ENCODE measurements at regions not wholly inside any gene's neighbourhood (a gene's known extent, or its start where the extent isn't known, plus 50 kb on each side); places are given as distances from the start of the nearest gene placed in this dataset.

- DNase-seq (ENCODE audit: low spot score), result no peak
- in situ Hi-C loops (cut with HindIII; ENCODE audit: low sequenced_read_pairs), result no loop called here
Observed at GRCh38 chr12:89948271-89949175, 239.9 kb upstream of the ATP2B1 start.

DNA sequence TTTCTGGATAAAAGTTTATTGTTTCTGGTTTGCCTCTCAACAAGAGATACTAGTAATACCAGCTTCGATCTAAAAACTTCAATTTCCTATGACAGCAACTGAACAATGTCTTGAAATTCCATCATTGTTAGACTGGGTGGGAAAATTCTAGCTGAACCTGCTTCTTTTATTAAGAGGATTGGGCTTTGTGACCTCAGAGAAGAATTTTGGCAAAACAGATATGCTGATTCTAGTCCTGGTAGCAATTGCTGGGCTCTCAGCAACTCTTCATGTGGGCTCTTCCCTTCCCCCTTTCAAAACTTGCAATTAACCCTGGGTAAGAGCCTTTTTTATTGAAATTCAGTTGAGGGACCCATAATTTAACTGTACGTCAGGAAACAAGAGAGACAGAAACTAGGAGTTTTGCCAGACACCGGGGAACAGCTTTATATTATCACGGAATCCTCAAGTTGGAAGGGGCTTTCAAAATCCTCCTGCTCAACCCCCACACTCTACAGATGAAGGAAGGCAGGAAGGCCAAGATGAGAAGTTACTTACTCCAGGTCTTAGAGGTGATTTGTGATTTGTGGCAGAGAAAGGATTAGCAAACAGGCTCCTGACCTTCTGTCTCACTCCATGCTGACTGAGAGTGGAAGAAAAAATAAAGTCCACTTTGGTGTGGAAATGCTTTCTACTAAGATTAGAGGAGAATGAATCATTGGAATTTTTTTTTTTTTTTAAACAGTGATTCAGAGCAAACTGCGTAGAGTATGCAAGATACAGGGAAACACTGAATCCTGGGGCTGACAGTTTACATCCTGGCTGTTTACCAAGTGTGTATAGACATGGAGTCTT lies 239.0 kb upstream of the ATP2B1 start:
- DNase-seq (ENCODE audit: low spot score), result no peak
- in situ Hi-C loops (cut with HindIII; ENCODE audit: low sequenced_read_pairs), result no loop called here

- no peak for DNase-seq (ENCODE audit: low spot score)
- in situ Hi-C loops (cut with HindIII; ENCODE audit: low sequenced_read_pairs), result no loop called here
Observed at GRCh38 chr12:89946518-89947135, 238.0 kb upstream of the ATP2B1 start.

DNA sequence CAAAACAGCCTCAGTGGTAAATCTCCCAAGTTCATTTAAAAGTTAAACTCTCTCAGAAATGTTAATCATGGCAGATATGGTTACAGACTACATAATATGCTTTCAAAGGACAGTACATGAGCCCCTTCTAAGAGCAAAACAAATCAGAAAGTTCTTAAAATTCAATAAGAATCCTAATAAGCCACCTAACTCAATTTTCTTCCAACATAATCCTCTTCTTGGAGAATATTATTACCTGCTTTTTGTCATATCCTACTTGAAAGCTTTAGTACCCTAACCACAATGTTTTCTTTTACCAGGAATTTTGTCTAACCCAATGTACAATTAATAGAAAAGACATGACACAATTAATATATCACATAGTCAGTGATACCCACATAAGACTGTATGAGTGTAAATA lies 236.5 kb upstream of the ATP2B1 start:
- DNase-seq (ENCODE audit: low spot score), result no peak
- in situ Hi-C loops (cut with HindIII; ENCODE audit: low sequenced_read_pairs), result no loop called here

- in situ Hi-C loops (cut with HindIII; ENCODE audit: low sequenced_read_pairs), result no loop called here
- no peak for DNase-seq (ENCODE audit: low spot score)
Observed at GRCh38 chr12:89943463-89943862, 234.8 kb upstream of the ATP2B1 start.

DNA sequence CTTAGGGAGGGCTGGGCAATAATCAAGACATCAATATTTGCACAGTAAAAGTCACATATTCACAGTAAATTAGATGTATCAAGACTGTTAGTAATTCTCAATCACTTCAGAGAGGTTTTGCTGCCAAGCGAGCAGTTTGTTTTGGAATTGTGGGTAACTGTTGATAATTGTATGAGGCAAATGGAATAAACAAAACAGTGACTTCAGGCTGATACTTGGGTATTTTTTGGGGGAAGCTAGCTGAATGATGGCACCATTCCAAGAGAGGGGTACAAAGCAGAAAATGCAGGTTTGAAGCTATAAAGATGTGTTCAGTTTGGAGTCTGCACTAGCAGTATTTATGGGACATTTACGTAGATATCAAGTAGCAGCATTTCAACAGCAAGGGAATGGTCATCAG lies 232.8 kb upstream of the ATP2B1 start:
- in situ Hi-C loops (cut with HindIII; ENCODE audit: low sequenced_read_pairs), result no loop called here

DNA sequence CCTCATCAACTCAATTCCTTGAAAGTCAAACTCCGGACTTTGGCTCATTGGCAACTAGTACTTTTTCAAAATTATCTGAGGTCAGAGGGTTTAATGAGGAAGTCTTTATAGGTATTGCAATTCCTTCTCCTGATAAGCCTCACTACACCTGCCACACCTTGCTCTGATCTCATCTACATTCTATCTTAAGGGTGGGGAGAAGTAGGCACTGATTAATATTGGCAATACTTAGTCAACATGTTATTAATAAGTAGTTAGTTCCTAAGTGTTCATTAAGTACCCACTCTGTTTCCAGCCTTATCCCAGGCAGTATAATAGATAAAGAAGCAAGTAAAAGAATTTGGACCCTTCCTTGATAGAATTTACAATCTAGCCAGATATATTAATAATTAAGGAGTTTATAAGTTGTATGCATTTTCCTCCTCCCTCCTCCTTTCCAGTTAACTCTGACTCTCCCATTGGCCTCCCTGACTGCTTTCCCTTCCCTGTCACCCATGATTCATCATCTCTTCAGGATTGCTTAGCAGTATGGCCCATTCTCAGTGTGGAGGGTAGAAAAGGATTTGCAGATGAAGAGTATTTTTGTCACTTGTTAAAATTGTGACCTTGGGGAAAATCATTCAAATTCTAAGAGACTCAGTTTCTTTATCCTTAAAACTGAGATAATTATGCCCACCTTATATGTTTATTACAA lies 231.0 kb upstream of the ATP2B1 start:
- in situ Hi-C loops (cut with HindIII; ENCODE audit: low sequenced_read_pairs), result no loop called here
- no peak for DNase-seq (ENCODE audit: low spot score)

More for the DNA sequence above, 232.8 kb upstream of the ATP2B1 start:
- DNase-seq (ENCODE audit: low spot score), result no peak

DNA sequence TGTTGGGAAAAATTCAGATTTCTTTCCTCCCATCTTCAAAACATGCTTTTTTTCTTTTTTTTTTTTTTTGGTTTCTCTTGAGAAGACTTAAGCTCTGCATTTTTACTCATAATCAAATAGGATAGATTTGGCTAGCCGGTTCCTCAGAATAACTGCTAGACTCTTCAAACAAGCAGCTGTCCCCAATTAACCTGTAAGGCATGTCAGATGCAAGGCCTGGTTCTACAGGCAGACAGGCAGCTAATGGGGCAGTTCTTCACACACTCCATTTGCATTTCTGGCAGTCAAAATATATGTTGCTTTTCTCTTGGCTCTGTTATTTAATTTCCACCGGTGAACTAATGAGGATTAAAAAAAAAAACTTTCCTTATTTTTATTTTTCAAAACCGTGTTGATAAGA lies 228.0 kb upstream of the ATP2B1 start:
- in situ Hi-C loops (cut with HindIII; ENCODE audit: low sequenced_read_pairs), result no loop called here
- peak; percentile 64 for DNase-seq (ENCODE audit: low spot score)

DNA sequence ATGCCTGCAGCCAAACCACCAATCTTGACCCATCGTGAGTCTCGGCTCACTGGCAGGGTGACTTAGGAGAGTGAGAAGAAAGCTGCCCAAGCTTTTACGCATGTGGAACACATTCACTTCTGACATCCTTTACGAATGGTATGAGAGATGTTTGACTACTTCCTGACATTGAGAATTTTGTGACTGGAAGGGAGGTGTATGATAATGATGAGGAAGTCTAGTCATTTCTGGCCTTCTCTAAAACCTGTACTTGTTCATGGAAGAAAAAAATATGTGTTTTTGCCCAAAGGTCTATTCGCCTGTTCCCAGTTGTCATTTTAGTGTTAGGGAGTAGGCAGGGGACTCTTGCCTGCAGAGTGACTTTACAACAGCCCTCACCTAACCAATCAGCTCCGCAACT lies 227.2 kb upstream of the ATP2B1 start:
- no peak for DNase-seq (ENCODE audit: low spot score)
- in situ Hi-C loops (cut with HindIII; ENCODE audit: low sequenced_read_pairs), result no loop called here

- in situ Hi-C loops (cut with HindIII; ENCODE audit: low sequenced_read_pairs), result no loop called here
Observed at GRCh38 chr12:89933911-89934310, 225.3 kb upstream of the ATP2B1 start.

DNA sequence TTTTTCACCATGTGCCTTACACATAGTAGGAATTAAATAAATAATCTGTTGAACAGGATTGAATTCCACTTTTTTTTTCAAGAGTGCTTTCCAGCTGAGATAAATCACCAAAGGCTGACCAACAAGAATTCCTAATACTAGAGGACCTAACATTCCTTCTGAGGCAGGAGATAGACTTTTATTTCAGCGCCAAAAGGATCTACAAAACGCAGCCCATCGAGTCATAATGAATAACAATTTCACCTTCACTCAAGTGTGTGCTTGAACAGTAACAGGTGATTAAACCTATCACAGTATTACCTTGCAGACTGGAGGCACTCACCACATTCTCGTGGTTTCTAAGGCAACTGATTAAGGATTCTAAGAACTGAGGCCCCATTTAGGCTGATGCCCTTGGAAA lies 224.3 kb upstream of the ATP2B1 start:
- in situ Hi-C loops (cut with HindIII; ENCODE audit: low sequenced_read_pairs), result no loop called here
- DNase-seq (ENCODE audit: low spot score), result no peak

More at GRCh38 chr12:89933911-89934310, 225.3 kb upstream of the ATP2B1 start:
- DNase-seq (ENCODE audit: low spot score), result no peak

GRCh38 chr12:89928467-89928866 lies 219.8 kb upstream of the ATP2B1 start:
- in situ Hi-C loops (cut with HindIII; ENCODE audit: low sequenced_read_pairs), result no loop called here
- DNase-seq (ENCODE audit: low spot score), result no peak

DNA sequence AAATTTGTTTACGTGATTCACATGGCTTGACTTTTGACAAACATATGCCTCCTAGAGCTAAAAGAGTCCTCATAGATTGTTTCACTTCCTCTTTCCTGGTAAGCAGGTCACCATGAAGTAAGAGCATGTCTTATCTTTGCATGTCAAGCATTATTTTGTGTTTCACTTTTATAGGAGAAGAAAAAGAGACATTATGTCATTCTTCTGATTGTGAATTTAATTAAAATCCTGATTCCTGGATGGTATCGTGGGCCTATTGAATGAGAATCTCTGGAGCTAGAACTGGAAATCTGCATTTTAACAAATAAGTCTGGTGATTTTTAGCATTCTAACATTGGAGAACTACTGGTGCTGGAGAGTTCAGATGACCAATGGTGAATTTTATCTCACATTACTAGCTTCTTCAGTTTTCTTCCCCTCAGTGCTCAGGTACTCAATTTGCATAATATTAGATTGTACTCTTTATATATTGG lies 218.6 kb upstream of the ATP2B1 start:
- DNase-seq (ENCODE audit: low spot score), result no peak
- in situ Hi-C loops (cut with HindIII; ENCODE audit: low sequenced_read_pairs), result no loop called here

DNA sequence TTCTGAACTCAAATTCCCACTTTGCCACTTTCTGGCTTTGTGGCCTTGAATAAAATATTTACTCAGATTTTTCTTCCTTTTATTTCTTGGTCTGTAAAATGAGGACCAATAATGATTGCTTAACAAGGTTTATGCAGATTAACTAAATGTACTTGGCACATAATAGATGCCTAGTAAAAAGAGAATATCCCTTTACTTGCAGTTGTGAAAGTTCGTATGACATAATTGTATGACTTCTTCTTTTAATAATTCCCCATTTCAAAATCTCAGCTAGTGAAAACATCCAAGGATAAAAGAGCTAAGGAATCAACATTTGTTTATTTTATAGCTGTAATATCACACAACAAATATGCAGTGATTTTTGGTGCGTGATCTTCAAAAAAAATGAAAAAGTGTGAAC lies 215.6 kb upstream of the ATP2B1 start:
- in situ Hi-C loops (cut with HindIII; ENCODE audit: low sequenced_read_pairs), result no loop called here
- DNase-seq (ENCODE audit: low spot score), result no peak

DNA sequence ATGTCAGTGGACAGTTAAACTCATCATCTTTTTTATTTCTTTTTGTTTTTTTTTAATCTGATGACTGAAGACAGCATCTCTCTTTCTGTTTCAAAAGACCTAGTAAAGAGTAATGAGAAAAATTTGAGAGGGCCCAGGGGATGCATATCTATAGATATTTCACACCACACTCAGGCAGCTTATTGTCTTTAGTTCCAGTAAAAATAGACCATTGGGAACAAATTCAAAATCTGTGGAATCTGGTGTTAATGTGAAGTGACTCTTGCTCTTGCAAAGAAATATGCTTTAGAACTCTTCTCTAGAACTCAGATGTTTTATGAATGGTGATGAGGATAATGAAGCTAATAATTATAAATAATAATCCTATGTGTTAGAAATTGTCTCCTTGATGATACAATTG lies 214.5 kb upstream of the ATP2B1 start:
- in situ Hi-C loops (cut with HindIII; ENCODE audit: low sequenced_read_pairs), result no loop called here
- DNase-seq (ENCODE audit: low spot score), result no peak

- no peak for DNase-seq (ENCODE audit: low spot score)
- in situ Hi-C loops (cut with HindIII; ENCODE audit: low sequenced_read_pairs), result no loop called here
Observed at GRCh38 chr12:89920866-89921265, 212.2 kb upstream of the ATP2B1 start.

DNA sequence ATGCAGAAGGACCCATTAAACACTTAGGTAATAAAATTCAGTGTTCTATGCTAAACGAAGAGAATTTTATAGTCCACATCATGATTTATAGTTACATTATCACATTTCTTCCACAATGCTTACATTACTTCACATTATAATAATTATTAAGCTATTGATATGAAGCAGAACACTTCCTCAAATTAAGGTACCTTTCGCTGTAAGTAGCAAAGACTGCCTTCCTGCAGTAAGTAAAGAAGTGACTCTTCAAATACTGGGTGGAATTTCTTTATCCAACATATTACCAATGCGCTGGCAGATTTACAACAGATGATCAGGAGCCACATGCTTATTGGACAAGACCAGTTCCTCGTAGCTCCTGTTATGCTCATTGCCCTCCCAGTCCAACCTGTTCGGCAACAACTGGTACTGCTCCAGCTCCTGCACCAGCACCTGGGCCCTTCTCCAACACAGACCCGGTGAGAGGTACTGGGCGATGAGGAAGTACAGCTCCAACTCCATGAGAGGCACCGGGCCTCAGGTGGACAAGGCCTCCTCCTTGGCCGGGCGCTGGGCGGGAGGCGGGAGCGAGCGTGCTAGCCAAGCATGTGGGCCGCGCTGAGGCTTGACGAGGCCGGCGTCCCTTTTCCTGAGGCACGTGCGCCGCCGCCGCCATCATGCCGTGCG lies 210.7 kb upstream of the ATP2B1 start:
- in situ Hi-C loops (cut with HindIII; ENCODE audit: low sequenced_read_pairs), result no loop called here
- DNase-seq (ENCODE audit: low spot score), result no peak

GRCh38 chr12:89918172-89918846 lies 209.7 kb upstream of the ATP2B1 start:
- in situ Hi-C loops (cut with HindIII; ENCODE audit: low sequenced_read_pairs), result no loop called here
- DNase-seq (ENCODE audit: low spot score), result no peak
